GM12874 (cell line): ENCODE measurements at regions not wholly inside any gene's neighbourhood (a gene's known extent, or its start where the extent isn't known, plus 50 kb on each side); places are given as distances from the start of the nearest gene placed in this dataset.

Experiments
- CTCF ChIP-seq: IDR thresholded peaks from 2 replicates; pipeline ENCODE4 v1.5.1; 2011; ENCODE audit warnings: low read depth, mild to moderate bottlenecking, control low read depth, low read length, moderate library complexity; ENCODE audit not compliant: insufficient read depth

DNA sequence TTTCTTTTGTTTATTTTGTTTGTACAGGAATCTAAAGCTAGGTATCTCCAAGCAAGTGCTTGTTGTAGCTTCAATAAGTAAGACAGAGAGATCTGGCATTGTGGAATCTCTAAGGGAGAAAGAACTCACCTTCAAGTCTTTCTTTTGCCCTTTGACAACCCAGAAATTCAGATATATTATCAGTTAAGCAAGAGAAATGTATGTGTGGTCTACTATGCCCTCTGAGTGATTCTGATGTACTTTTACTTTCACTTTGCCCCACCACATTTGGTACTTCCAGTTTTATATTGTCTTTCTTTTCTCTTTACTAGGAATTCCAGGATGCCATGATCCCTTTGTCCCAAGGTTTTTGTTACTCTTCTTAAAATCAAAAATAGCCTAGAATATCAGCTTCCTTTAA, 259.6 kb upstream of the PIK3C3 start:
- TF ChIP-seq CTCF, result no peak

- TF ChIP-seq CTCF, result no peak
Observed at GRCh38 chr18:41693008-41693407, 262.0 kb upstream of the PIK3C3 start.

GRCh38 chr18:41690332-41691127, 264.5 kb upstream of the PIK3C3 start:
- TF ChIP-seq CTCF, result no peak

- no peak for TF ChIP-seq CTCF
Observed at GRCh38 chr18:41687138-41687537, 267.9 kb upstream of the PIK3C3 start.

GRCh38 chr18:41681138-41681880, 273.7 kb upstream of the PIK3C3 start:
- TF ChIP-seq CTCF, result no peak

DNA sequence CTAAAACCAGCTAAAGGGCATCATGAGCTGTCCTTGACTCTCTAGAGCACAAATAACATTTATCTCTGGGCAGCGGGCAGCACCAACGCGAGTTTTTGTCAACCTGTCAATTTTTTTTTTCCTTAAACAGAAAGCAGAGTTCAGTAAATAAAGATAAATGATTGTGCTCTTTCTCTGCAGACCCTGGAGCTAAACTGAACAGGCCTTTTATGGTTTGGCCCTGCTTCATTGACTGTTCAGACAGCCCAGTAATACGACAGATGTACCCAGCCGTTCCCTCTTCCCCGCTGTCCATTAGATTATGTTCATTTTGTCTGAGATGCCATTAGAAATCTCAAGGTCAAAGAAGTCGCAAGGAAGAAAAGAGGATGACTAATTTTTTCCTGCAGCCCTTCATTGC, 280.5 kb upstream of the PIK3C3 start:
- no peak for TF ChIP-seq CTCF

DNA sequence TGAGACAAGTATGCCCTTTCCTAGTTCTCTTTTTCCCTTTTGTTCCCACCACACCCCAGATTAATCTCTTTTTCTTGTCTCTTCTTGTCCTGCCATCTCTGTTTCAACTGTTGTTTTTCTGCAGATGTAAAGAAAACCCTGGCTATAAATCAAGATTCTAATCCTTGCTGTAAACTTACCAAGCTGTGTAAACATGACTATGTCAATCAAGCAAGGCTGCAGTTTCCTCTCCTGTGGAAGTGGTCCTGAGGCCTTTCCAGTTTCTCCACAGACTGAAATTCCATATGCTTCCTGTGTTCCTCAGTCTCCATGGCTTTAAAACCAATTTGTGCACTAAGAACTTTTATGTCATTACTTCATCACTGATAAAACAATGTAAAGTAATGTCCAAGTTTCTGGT, 288.8 kb upstream of the PIK3C3 start:
- no peak for TF ChIP-seq CTCF
